Neural progenitor cell (in vitro differentiated cells): ENCODE measurements at regions not wholly inside any gene's neighbourhood (a gene's known extent, or its start where the extent isn't known, plus 50 kb on each side); places are given as distances from the start of the nearest gene placed in this dataset.

Experiments used
- DNase-seq: peaks from one replicate; pipeline ENCODE4 v3.0.0-alpha.2; 2016; ENCODE audit warnings: low spot score
- H2AFZ ChIP-seq: fragments of 200-600 bp; sonication (generic); replicated peaks from 2 replicates; pipeline ENCODE4 v1.6.1; 2016; ENCODE audit warnings: antibody characterized with exemption
- H3F3A ChIP-seq: fragments of 200-600 bp; sonication (generic); 2 replicates; pipeline ENCODE4 v1.6.1; 2016; ENCODE audit warnings: antibody characterized with exemption, low read depth
- H3K27ac ChIP-seq: fragments of 200-600 bp; sonication (generic); 2 replicates; pipeline ENCODE4 v1.5.1; 2016; ENCODE audit warnings: mild to moderate bottlenecking
- H3K27me3 ChIP-seq: fragments of 200-600 bp; sonication (generic); 2 replicates; pipeline ENCODE4 v1.6.1; 2016; ENCODE audit warnings: mild to moderate bottlenecking, moderate library complexity
- H3K36me3 ChIP-seq: fragments of 200-600 bp; sonication (generic); 2 replicates; pipeline ENCODE4 v1.5.1; 2016
- H3K4me1 ChIP-seq: fragments of 200-600 bp; sonication (generic); 2 replicates; pipeline ENCODE4 v1.6.1; 2016; ENCODE audit warnings: mixed run types
- H3K4me2 ChIP-seq: fragments of 200-600 bp; sonication (generic); 2 replicates; pipeline ENCODE4 v1.6.1; 2016
- H3K4me3 ChIP-seq: fragments of 200-600 bp; sonication (generic); 2 replicates; pipeline ENCODE4 v1.5.1; 2016
- H3K79me2 ChIP-seq: fragments of 200-600 bp; sonication (generic); 2 replicates; pipeline ENCODE4 v1.6.1; 2016; ENCODE audit warnings: low read depth
- H3K9ac ChIP-seq: fragments of 200-600 bp; sonication (generic); 2 replicates; pipeline ENCODE4 v1.6.1; 2016
- H3K9me3 ChIP-seq: fragments of 200-600 bp; sonication (generic); 2 replicates; pipeline ENCODE4 v1.5.1; 2016; ENCODE audit warnings: low read depth
- H4K20me1 ChIP-seq: fragments of 200-600 bp; sonication (generic); 2 replicates; pipeline ENCODE4 v1.6.1; 2016; ENCODE audit warnings: low read depth
- H3K27ac Mint-ChIP-seq: 3 replicates; pipeline ENCODE4 v1.8.0; 2021; ENCODE audit warnings: mixed read lengths
- H3K27me3 Mint-ChIP-seq: 2 replicates; pipeline ENCODE4 v1.8.0; 2022; ENCODE audit warnings: low read depth, mild to moderate bottlenecking, inconsistent platforms, moderate library complexity, mixed read lengths; ENCODE audit not compliant: insufficient read depth
- H3K36me3 Mint-ChIP-seq: 3 replicates; pipeline ENCODE4 v1.8.0; 2021; ENCODE audit warnings: mixed read lengths
- H3K4me1 Mint-ChIP-seq: 3 replicates; pipeline ENCODE4 v1.8.0; 2021; ENCODE audit warnings: mixed read lengths
- H3K4me3 Mint-ChIP-seq: 3 replicates; pipeline ENCODE4 v1.8.0; 2021; ENCODE audit warnings: mild to moderate bottlenecking, moderate library complexity, mixed read lengths
- H3K9me3 Mint-ChIP-seq: 3 replicates; pipeline ENCODE4 v1.8.0; 2020; ENCODE audit warnings: mixed read lengths
- EZH2 ChIP-seq: fragments of 200-600 bp; sonication (generic); IDR thresholded peaks from 2 replicates; pipeline ENCODE4 v1.6.1; 2017; ENCODE audit warnings: antibody characterized with exemption, mild to moderate bottlenecking, moderate library complexity
- EZH2phosphoT487 ChIP-seq: fragments of 200-600 bp; sonication (generic); IDR thresholded peaks from 2 replicates; pipeline ENCODE4 v1.6.1; 2017; ENCODE audit warnings: antibody characterized with exemption
- TF ChIP-seq, protein P1 (sequence below): fragments of 200-600 bp; sonication (generic); IDR thresholded peaks from 2 replicates; pipeline ENCODE4 v1.5.1; 2017; ENCODE audit warnings: antibody characterized with exemption, mild to moderate bottlenecking

DNA sequence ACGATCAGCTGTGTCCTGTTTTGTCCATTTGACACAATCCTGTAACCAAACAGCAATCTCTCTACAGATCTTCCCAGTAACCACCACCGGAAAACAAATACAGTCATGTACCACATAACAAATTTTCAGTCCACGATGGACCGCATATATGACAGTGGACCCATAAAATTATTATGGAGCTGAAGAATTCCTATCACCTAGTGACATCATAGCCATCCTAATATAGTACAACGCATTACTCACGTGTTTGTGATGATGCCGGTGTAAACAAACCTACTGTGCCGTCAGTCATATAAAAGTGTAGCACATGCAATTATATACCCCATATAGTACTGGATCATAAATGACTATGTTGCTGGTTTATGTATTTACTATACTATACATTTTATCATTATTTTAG is 133.7 kb upstream of the EDNRA start:
- no peaks in the 10 kb centered on the region for H3K79me2 ChIP-seq
- H3K36me3 ChIP-seq: no peaks in the 10 kb centered on the region
- H3K27me3 ChIP-seq: no peaks in the 10 kb centered on the region
- H3K27ac ChIP-seq: no peak overlapping the region
- no peaks in the 10 kb centered on the region for H3K4me1 ChIP-seq
- DNase-seq: no peak
- Mint-ChIP-seq H3K36me3 (no peaks in the 10 kb centered on the region), H3K4me1 (no peaks in the 10 kb centered on the region), H3K27ac (no peak overlapping the region), H3K4me3 (no peak overlapping the region), H3K9me3 (no peaks in the 10 kb centered on the region), H3K27me3 (no peaks in the 10 kb centered on the region)
- H3K9me3 ChIP-seq: no peaks in the 10 kb centered on the region
- no peak overlapping the region for H3K9ac ChIP-seq
- no peak overlapping the region for H2AFZ ChIP-seq
- H3F3A ChIP-seq: no peaks in the 10 kb centered on the region
- H3K4me3 ChIP-seq: no peak overlapping the region
- no peak for TF ChIP-seq EZH2
- TF ChIP-seq EZH2phosphoT487: no peak
- TF ChIP-seq, protein P1, sequence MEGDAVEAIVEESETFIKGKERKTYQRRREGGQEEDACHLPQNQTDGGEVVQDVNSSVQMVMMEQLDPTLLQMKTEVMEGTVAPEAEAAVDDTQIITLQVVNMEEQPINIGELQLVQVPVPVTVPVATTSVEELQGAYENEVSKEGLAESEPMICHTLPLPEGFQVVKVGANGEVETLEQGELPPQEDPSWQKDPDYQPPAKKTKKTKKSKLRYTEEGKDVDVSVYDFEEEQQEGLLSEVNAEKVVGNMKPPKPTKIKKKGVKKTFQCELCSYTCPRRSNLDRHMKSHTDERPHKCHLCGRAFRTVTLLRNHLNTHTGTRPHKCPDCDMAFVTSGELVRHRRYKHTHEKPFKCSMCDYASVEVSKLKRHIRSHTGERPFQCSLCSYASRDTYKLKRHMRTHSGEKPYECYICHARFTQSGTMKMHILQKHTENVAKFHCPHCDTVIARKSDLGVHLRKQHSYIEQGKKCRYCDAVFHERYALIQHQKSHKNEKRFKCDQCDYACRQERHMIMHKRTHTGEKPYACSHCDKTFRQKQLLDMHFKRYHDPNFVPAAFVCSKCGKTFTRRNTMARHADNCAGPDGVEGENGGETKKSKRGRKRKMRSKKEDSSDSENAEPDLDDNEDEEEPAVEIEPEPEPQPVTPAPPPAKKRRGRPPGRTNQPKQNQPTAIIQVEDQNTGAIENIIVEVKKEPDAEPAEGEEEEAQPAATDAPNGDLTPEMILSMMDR: no peak
- H4K20me1 ChIP-seq: no peaks in the 10 kb centered on the region
- no peak overlapping the region for H3K4me2 ChIP-seq

DNA sequence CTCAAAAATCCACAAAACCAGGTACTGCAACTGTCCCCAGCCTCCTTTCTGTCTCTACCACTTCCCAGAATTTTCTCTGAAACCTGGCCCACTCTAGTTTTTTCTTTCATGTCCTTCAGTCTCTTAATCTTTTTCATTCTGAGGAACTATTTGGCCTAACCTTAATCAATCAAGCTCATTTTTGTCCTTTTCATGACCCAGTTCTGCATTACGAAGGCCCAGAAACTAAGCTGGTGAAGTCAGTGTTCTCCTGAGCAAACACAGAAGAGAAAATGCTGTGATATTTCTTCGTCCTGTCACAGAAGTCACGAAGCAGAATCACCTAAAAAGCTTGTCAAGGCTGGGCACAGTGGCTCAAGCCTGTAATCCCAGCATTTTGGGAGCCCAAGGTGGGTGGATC is 131.7 kb upstream of the EDNRA start:
- Histone ChIP-seq H3K9me3 (no peaks in the 10 kb centered on the region), H3K4me3 (no peak overlapping the region), H3K36me3 (no peaks in the 10 kb centered on the region), H3K27me3 (no peaks in the 10 kb centered on the region), H3K4me2 (no peak overlapping the region), H3K27ac (no peak overlapping the region), H4K20me1 (no peaks in the 10 kb centered on the region), H3K9ac (no peak overlapping the region), H2AFZ (no peak overlapping the region), H3K4me1 (no peaks in the 10 kb centered on the region), H3K79me2 (no peaks in the 10 kb centered on the region), H3F3A (no peaks in the 10 kb centered on the region)
- Mint-ChIP-seq H3K4me3 (no peak overlapping the region), H3K27me3 (no peaks in the 10 kb centered on the region), H3K36me3 (no peaks in the 10 kb centered on the region), H3K4me1 (no peaks in the 10 kb centered on the region), H3K9me3 (no peaks in the 10 kb centered on the region), H3K27ac (no peak overlapping the region)
- TF ChIP-seq EZH2phosphoT487: no peak
- no peak for TF ChIP-seq EZH2
- TF ChIP-seq, protein P1: no peak
- DNase-seq: no peak

DNA sequence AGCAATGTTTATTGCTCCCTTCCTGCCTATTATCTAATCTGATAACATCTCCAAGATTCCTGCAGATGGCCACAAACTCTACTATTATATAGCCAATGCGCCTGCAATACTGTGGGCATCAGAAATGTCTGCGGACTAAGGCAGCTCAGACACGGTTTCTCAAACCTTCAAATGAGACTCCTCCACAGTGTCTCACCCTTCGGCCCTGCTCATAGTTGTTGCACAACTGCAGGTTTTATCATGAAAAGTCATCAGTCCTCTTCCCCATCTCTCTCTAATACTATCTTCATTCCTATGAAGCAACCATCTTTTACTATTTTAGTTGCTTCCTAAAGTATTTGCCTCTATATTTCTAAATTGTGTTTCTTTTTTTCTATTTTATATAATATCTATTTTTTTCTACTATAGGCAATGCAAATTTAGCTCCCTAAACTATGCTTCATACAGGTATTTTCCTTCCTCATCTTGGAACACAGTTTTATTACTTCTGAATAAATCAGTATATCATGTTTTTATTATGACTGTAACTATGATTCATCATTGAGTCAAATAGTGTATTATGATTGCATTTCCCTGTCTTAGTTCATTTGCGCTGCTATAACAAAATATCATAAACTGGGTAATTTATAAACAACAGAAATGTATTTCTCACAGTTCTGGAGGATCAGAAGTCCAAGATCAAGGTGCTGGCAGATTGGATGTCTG is 129.7 kb upstream of the EDNRA start:
- H3K9ac ChIP-seq: no peak overlapping the region
- H3F3A ChIP-seq: no peaks in the 10 kb centered on the region
- H3K27ac ChIP-seq: no peak overlapping the region
- no peak overlapping the region for H3K4me2 ChIP-seq
- Mint-ChIP-seq H3K27me3 (no peaks in the 10 kb centered on the region), H3K27ac (no peak overlapping the region), H3K4me1 (peaks cover 4% of the 10 kb centered on the region), H3K4me3 (no peak overlapping the region), H3K9me3 (peaks cover 2% of the 10 kb centered on the region), H3K36me3 (no peaks in the 10 kb centered on the region)
- no peaks in the 10 kb centered on the region for H4K20me1 ChIP-seq
- H3K9me3 ChIP-seq: no peaks in the 10 kb centered on the region
- H2AFZ ChIP-seq: no peak overlapping the region
- no peaks in the 10 kb centered on the region for H3K27me3 ChIP-seq
- TF ChIP-seq EZH2 (no peak), EZH2phosphoT487 (no peak)
- TF ChIP-seq, protein P1: no peak
- DNase-seq: no peak
- no peak overlapping the region for H3K4me3 ChIP-seq
- no peaks in the 10 kb centered on the region for H3K36me3 ChIP-seq
- no peaks in the 10 kb centered on the region for H3K4me1 ChIP-seq
- no peaks in the 10 kb centered on the region for H3K79me2 ChIP-seq
